Stimulated activated CD8-positive, alpha-beta memory T cell treated with anti-CD3 and anti-CD28 coated beads, Interleukin-2, amount 100 ng/mL, for 48 hours (primary cell): ENCODE measurements at regions not wholly inside any gene's neighbourhood (a gene's known extent, or its start where the extent isn't known, plus 50 kb on each side); places are given as distances from the start of the nearest gene placed in this dataset.
"Not testable (repeated sequence)": the region's sequence is repeated elsewhere in the genome, so short reads cannot be mapped to it uniquely, and the experiment has no call there.

Experiments
- DNase-seq, 2 donors: peaks; one replicate each; pipeline ENCODE4 v3.0.0-alpha.2; 2020; ENCODE audit warnings: low read depth in 2 of 2

DNA sequence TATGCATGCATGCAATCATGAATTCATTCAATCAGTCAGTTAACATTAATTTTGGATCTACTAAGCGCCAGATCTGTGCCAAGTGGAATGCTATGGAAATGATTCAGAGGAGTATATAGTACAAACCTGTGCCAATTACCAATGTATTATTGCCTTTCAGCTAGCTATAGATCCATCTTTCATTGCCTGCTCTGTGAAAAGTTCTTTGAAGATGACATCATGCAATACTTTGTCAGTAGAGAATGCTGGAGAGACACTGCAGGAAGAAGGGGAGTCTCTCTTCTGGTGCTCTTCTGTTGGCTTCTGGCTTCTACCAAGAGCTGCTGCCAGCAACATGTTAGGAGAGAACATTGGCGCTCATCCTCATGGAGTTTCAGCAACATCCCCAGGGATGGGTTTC, 81.0 kb upstream of the LMCD1 start:
- DNase-seq: no peak

DNA sequence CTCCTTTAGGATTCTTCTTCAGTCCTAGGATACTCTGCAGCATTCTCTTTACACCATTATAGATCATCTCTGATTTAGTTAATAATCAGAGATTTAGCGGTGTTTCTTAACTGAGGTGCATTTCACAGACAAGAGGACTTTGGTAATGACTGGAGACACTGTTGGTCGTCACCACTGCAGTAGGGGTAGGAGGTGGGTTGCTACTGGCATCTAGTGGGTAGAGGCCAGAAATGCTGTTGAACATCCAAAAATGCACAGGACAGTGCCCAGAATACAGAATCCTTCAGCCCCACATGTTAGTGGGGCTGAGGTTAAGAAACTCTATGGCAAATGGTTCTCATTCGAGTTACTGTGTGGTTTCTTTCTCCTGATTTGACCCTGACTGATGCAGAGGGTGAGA, 80.4 kb upstream of the LMCD1 start:
- DNase-seq: no peak

DNA sequence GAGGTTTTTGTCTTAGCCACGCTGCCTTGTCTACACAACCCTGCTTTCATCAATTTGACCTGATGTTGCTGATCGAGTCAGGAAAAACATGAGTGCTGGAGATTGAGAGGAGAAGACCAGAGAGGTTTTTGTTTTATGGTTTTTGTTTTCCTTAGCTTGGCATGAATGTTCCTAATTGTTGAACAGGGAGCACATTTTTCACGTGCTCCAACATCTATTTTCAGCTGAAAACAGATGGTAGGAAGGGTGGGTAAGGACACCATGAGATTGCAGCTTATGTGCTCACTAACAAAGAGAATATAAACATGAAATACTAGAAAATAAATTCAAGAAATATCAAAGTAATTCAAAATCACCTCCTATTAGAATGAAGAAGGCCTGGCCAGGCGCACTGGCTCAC, 79.9 kb upstream of the LMCD1 start:
- no peak for DNase-seq

DNA sequence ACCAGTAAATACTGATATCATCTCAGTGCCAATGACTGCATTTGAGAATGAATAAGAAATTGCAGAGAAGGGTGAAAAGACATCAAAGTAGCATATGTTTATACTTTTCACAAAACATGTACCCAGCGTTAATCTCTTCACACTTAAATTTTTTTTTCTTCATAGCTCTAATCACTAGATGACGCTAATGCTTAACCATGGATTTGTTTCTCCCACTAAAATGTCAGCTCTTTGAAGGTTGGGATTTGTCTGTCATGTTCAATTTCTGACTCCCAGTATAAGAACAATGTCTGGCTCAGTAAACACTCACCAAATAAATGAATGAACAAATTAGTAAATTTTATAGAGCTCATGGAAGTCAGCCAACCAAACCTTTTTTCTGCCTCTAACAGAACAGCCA, 78.3 kb upstream of the LMCD1 start:
- DNase-seq: no peak

DNA sequence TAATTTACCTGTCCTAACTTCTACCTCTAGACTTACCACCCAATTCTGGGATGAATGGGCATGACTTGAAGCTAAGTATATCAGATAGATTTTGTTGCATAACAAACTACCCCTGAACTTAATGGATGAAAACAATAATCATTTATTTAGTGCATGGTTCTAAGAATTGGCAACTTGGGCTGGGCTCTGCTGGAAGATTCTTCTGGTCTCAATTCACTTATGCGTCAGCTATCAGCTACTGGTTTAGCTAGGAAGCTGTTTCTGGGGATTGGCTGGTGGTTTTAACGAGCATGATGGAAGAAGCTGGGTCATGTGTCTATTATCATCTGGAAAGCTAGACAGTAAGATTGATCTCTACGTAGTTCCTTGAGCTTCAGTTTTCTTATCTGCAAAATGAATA, 77.3 kb upstream of the LMCD1 start:
- no peak for DNase-seq

DNA sequence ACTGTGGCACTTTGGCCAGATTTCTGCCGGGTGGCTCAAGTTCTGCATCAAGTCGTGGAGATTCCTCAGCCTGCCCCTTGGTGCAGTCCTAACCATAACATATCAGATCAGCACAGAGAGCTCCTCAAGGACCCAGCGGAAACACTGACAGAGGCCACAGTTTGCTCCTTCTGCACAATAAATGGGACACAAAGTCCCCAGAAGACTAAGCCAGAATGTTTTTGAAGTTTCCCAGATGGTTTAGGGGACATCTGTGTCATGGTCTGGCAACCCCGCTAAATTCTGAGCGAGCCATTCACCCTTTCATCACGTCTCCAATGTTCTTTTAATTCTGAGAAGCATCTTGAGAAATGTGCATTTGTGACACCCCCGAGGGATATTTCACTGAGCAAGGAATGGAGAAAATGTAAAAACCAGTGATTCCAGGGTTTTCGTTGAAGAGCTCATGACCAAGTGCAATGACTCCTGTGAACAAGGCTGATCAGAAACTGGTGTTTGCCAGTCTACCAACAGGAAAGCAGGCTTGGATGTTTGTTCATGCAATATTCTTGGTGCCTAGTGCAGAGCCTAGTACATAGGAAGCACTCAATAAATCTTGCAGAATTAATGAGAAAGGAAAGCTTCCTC, 64.8 kb upstream of the LMCD1 start:
- no peak for DNase-seq

DNA sequence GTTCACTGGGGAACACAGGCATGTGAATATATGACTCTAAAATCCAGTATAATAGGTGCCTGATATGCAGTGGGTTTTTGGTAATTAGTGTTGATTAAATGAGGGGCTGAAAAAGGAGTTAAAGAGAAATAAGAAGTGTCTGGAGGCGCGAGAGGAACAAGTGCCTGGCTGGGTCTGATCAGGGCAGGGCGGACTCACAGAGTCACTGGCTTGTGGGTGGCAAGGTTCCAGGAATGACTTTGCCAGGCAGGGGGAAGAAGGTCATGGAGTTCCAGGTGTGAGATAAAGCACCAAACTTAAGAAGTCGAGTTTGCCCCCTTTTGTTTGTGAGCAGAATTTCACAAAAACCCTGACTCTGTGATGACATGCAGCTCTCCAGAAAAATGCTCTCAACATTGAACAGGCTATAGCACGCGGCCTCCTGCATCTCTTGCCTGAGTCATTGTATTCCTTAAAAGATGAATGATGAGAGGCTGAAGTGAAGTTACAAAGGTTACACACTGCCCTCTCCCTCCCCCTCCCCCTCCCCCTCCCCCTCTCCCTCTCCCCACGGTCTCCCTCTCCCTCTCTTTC, 63.0 kb upstream of the LMCD1 start:
- no peak for DNase-seq

DNA sequence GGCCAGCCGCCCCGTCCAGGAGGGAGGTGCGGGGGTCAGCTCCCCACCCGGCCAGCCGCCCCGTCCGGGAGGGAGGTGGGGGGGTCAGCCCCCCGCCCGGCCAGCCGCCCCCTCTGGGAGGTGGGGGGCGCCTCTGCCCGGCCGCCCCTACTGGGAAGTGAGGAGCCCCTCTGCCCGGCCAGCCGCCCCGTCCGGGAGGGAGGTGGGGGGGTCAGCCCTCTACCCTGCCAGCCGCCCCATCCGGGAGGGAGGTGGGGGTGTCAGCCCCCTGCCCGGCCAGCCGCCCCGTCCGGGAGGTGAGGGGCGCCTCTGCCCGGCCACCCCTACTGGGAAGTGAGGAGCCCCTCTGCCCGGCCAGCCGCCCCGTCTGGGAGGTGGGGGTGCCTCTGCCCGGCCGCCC, 61.5 kb upstream of the LMCD1 start:
- not testable (repeated sequence) for DNase-seq

DNA sequence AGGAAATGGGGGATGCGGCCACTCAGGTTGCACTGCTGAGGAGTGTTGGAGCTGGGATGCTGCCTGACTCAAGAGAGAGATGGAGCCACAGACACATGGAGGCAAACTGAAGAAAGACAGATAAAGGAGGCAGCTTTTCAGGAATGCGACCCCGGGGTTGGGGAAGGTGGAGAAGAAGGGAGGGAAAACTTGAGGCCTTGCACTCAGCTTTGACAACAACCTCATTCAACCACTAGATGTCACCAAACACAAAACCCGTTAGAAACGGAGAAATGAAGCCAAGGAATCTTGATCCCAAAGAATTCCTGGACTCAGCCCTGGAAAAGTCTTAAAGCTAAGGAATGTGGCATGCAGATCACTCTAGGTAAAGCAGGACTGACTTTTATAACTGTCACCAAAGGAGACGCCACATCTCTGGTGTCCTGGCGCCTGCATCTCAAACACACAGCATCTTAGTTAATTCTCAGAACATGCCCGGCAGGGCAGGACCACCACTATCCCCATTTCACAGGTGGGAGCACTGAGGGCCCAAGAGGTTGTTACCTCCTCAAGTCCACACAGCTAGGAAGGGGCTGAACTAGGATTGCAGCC, 59.6 kb upstream of the LMCD1 start:
- no peak for DNase-seq

DNA sequence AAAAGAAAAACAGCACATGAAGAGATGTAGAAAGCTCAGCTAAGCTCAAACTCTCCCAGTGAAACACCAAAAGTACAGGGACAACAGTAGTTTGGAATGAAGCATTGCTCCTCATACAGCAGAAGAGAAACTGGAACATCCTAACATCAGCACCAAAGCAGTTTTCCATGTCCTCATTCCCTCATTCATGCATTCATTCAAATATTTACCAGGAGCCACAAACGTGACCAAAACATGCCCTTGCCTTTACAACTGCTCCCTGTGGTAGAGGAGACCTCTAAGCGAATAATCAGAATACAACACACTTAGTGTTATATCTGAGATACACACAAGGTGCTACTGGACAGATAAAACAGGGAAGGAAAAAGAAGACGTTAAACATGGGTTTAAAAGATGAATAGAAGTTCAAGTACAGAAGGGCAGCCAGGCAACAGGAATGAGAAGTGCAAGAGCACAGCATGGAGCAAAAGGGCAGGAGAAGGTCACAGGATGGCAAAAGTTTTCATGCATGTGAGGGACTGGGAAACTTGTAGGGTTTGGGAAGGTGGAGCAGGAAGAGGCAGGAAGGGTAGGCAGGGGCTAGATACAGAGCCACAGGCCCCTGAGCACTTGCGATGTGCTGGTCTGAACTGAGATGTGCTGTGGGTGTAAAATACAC, 58.5 kb upstream of the LMCD1 start:
- DNase-seq: no peak

DNA sequence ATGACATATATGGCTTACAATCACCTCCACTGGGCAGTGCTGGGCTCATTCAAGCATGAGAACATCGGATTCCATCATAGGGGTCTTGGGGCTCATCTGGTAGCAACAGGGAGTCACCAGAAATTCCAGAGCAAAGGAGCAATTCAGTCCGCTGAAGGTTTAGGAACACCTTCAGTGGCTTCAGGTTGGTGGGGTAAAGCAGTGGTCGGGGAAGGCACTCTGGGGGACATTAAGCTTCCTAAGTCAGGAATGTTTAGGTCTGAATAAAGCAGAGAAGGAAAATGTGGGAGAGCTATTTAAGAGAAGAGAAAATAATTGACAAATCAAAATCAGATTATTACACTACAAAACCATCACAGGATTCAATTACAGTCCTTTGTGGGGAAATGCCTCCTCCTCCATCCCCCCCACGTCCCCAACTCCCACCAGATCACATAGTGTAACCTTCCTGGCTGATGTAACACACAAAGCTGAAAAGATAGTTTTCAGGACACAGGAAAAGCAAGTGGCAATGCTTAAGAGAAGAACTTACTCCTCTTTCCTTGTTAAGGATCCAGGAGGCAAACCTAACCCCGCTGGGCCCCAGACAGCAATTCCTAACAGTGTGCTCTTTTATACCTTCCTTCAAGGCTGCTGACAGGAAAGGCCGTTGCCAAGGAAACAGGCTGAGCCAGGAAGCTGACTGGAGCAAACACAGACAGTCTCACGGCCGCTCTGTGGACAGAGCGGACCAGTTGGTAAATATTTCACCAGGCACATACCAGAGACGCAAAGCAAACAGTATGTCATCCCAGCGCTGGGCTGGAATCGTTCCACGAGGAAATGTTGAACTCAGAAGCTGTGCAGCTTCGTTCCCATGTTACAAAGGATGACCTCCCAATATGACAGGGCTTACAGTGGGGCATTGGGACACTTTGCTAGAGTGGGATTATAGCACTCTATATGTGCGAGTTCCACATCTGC, 57.5 kb upstream of the LMCD1 start:
- DNase-seq: no peak

DNA sequence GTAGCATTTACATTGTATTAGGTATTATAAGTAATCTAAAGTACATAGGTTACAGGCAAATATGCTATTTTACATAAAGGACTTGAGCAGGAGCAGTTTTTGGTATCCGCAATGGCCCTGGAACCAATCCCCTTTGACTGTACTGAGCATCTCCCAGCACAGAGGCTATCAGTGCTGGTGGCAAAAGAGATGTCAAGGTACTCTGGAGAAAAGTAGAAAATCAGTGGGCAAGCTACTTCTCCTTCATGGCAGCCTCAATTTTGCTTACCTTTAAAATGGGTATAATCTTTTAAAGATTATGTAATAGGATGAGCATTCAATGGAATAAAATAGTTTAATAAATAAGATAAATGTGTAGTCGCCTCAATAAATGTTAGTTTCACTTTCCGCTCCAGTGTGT, 56.7 kb upstream of the LMCD1 start:
- DNase-seq: no peak

DNA sequence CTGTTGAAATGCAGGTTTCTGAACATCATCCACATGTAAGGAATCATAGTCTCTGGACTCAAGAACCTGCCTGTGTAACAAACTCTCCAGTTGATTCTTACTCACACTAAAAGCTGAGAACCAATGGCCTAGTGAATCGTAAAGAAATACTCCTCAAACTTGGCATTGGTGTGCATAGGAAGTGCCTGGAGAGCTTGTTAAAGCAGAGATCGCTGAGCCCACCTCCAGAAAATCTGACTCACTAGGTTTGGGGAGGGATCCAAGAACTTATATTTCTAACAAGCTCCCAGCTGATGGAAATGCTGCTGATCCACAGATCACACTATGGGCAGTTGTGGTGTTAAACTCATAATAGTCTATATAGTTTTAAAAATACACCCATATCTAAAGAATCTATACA, 55.8 kb upstream of the LMCD1 start:
- no peak for DNase-seq

DNA sequence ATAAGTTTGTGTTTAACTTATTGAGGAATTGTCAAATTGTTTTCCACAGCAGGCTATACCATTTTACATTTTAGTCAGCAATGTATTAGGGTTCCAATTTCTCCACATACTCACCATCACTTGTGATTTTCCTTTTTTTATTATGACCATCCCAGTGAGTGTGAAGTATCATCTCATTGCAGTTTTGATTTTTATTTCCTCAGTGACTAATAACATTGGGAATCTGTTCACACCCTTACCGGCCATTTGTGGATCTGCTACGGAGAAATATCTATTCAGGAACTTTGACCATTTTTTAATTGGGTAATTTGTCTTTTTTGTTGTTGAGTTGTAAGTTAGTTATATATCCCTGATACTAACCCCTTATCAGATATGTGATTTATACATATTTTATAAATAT, 54.8 kb upstream of the LMCD1 start:
- no peak for DNase-seq

DNA sequence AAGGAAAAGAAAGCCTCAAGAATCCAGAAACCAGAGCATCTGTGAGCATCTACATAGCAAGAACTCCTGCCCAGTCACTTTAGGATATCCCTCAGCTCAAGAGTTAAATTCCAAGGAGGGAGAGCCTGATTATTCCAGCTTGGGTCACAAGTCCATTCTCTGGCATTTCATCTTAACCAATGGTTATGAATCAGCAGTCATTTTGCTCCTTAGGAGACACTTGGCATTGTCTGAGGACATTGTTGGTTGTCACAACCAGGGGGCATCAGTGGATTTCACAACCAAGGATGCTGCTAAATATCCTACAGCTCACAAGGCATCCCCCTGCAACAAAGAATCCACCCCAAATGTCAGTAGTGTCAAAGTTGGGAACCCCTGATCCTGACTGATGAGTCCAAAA, 51.0 kb upstream of the LMCD1 start:
- DNase-seq: no peak

DNA sequence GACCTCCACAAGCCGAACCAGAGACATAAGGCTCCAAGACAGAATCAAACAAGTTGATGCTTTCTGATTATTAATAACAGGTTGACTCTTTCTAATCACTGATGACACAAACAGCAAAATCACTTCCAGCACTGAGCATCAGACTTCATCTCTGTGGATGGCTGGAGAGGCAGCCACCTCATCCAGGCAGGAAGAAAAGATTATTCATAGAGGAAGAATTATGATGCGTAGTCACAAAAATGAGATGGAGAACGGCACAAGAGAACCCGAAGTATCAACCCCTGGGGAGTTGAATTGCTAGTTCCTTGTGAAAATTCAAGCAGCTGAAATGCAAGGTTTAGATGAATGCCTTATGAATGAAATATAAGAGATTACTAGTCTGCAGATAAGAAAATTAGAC, 49.9 kb upstream of the LMCD1 start:
- DNase-seq: no peak
